Duodenal mucosa (tissue), 2 donors: ENCODE measurements at regions not wholly inside any gene's neighbourhood (a gene's known extent, or its start where the extent isn't known, plus 50 kb on each side); places are given as distances from the start of the nearest gene placed in this dataset.
"Not testable (repeated sequence)": the region's sequence is repeated elsewhere in the genome, so short reads cannot be mapped to it uniquely, and the experiment has no call there.

Source experiments
- H3K27ac ChIP-seq: one replicate; pipeline ENCODE4 v1.7.0; 2013; ENCODE audit warnings: low read depth, low read length
- H3K27me3 ChIP-seq, 2 donors: one replicate each; pipeline ENCODE4 v1.7.0; 2013; ENCODE audit warnings: low read length in 2 of 2, control low read depth in 1 of 2; ENCODE audit not compliant: insufficient read depth in 2 of 2, control insufficient read depth in 1 of 2
- H3K36me3 ChIP-seq, 2 donors: one replicate each; pipeline ENCODE4 v1.7.0; 2013; ENCODE audit warnings: low read length in 2 of 2, control low read depth in 1 of 2; ENCODE audit not compliant: insufficient read depth in 2 of 2, control insufficient read depth in 1 of 2
- H3K4me1 ChIP-seq, 2 donors: one replicate each; pipeline ENCODE4 v1.7.0; 2013; ENCODE audit warnings: low read length in 2 of 2, control low read depth in 1 of 2; ENCODE audit not compliant: insufficient read depth in 2 of 2, control insufficient read depth in 1 of 2
- H3K4me3 ChIP-seq, 2 donors: one replicate each; pipeline ENCODE4 v1.7.0; 2013; ENCODE audit warnings: low read length in 2 of 2, low read depth in 1 of 2
- H3K9ac ChIP-seq, 2 donors: one replicate each; pipeline ENCODE4 v1.7.0; 2013; ENCODE audit warnings: low read length in 2 of 2, low read depth in 1 of 2
- H3K9me3 ChIP-seq, 2 donors: one replicate each; pipeline ENCODE4 v1.7.0; 2013; ENCODE audit warnings: low read length in 2 of 2, control low read depth in 1 of 2; ENCODE audit not compliant: control insufficient read depth in 1 of 2

DNA sequence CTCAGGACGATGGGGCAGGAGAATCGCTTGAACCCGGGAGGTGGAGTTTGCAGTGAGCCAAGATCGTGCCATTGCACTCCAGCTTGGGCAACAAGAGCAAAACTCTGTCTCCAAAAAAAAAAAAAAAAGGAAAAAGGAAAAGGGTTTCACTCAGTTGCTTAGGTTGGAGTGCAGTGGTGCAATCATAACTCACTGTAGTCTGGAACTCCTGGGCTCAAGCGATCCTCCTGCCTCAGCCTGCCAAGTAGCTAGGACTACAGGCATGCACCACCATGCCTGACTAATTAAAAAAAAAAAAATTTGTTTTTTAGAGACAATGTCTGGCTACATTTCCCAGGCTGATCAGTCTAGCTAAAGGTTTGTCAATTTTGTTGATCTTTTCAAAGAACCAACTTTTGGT, 76.7 kb downstream of the TMEM270 start:
- not testable (repeated sequence) for H3K27ac ChIP-seq, H3K4me3 ChIP-seq, H3K27me3 ChIP-seq, H3K9me3 ChIP-seq, H3K4me1 ChIP-seq, H3K36me3 ChIP-seq, H3K9ac ChIP-seq

GRCh38 chr7:73939528-73939927, 78.6 kb downstream of the TMEM270 start:
- no peaks in the 10 kb centered on the region for H3K4me1 ChIP-seq
- no peak overlapping the region for H3K4me3 ChIP-seq
- no peak overlapping the region for H3K27ac ChIP-seq
- no peak overlapping the region for H3K9ac ChIP-seq
- H3K36me3 ChIP-seq: no peaks in the 10 kb centered on the region
- no peaks in the 10 kb centered on the region for H3K27me3 ChIP-seq
- H3K9me3 ChIP-seq: no peaks in the 10 kb centered on the region

DNA sequence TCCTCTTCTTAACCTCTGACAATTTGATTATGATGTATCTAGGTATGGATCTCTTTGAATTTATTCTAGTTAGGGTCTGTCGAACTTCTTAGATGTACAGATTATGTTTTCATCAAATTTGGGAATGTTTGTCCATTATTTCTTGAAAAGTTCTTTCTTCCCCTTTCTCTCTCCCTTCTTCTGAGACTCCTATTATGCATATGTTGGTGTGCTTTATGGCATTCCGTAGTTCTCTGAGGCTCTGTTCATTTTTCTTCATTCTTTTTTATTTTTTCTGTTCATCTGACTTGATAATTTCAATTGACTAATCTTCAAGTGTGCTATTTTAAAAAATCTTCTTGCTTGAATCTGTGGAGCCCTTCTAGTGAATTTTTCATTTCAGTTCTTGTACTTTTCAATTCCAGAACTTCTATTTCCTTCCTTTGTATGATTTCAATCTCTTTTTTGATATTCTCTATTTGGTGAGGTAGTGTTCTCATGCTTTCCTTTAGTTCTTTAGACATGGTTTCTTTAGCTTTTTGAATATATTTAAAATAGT, 79.8 kb downstream of the TMEM270 start:
- Histone ChIP-seq H3K27me3 (no peaks in the 10 kb centered on the region), H3K9me3 (peaks cover 4 to 7% of the 10 kb centered on the region in 2 donors), H3K4me1 (no peaks in the 10 kb centered on the region), H3K4me3 (no peak overlapping the region), H3K9ac (no peak overlapping the region), H3K27ac (no peak overlapping the region), H3K36me3 (no peaks in the 10 kb centered on the region)

DNA sequence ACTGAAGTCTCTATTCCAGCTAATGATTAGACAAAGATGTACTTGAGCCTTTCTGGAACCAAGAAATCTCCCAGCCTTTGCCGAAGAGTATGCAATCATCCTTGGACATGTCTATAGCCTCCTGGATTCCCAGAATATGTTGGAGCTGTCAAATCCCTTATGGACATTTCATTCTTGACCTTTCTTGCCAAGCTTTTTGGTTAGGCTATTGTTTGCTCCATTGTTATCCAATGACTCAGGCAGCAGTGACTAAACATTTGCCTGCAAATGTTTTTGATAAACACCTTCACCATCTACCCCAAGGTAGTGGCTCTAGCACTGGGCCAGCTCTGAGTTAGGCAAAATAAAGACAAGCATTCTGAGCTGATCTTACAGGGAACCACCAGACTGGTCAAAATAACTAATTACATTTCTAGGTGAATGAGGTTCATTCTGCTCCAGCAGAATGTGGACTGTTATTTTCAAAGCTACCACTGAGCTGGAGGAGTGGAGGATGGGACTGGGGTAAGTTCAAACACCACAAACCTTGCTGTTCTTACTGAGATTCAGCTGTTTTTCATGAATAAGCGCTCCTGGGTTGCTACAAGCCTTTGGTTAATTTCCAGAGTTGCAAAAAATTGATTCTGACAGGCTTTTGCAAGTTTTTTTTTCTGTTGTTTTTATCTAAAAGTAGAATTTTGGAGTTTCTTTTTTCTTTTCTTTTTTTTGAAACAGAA, 81.0 kb downstream of the TMEM270 start:
- Histone ChIP-seq H3K27ac (no peak overlapping the region), H3K9me3 (peaks cover 4 to 7% of the 10 kb centered on the region in 2 donors), H3K9ac (no peak overlapping the region), H3K4me1 (no peaks in the 10 kb centered on the region), H3K27me3 (no peaks in the 10 kb centered on the region), H3K4me3 (no peak overlapping the region), H3K36me3 (no peaks in the 10 kb centered on the region)

- H3K36me3 ChIP-seq: no peaks in the 10 kb centered on the region
- H3K27me3 ChIP-seq: no peaks in the 10 kb centered on the region
- no peak overlapping the region for H3K9ac ChIP-seq
- no peak overlapping the region for H3K4me3 ChIP-seq
- H3K4me1 ChIP-seq: no peaks in the 10 kb centered on the region
- H3K9me3 ChIP-seq: peaks cover 4 to 7% of the 10 kb centered on the region in 2 donors
- H3K27ac ChIP-seq: no peak overlapping the region
These were observed 83.0 kb upstream of the ELN start for GRCh38 chr7:73945022-73945421.

DNA sequence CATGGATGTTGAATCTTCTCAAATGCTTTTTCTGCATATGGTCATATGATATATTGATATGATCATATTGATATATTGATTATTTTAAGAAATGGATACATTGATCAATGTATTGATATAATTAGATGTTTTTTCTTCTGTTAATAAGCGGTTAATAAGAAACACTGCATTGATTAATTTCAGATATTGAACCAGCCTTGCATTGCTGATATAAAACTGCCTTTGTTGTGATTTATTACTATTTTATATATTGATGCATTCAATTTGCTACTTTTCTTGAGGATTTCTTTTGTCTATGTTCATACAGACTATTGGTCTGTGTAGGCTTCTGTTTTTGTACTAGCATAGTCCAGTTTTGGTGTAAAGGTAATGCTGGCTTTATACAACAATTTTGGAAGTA, 79.7 kb upstream of the ELN start:
- no peak overlapping the region for H3K4me3 ChIP-seq
- no peaks in the 10 kb centered on the region for H3K27me3 ChIP-seq
- H3K27ac ChIP-seq: no peak overlapping the region
- H3K9ac ChIP-seq: no peak overlapping the region
- H3K9me3 ChIP-seq: peaks cover 4 to 7% of the 10 kb centered on the region in 2 donors
- H3K36me3 ChIP-seq: no peaks in the 10 kb centered on the region
- H3K4me1 ChIP-seq: no peaks in the 10 kb centered on the region

GRCh38 chr7:73952266-73952665, 75.7 kb upstream of the ELN start:
- no peak overlapping the region for H3K4me3 ChIP-seq
- H3K27ac ChIP-seq: no peak overlapping the region
- no peaks in the 10 kb centered on the region for H3K27me3 ChIP-seq
- H3K9me3 ChIP-seq: no peaks in the 10 kb centered on the region
- no peaks in the 10 kb centered on the region for H3K4me1 ChIP-seq
- no peaks in the 10 kb centered on the region for H3K36me3 ChIP-seq
- no peak overlapping the region for H3K9ac ChIP-seq

DNA sequence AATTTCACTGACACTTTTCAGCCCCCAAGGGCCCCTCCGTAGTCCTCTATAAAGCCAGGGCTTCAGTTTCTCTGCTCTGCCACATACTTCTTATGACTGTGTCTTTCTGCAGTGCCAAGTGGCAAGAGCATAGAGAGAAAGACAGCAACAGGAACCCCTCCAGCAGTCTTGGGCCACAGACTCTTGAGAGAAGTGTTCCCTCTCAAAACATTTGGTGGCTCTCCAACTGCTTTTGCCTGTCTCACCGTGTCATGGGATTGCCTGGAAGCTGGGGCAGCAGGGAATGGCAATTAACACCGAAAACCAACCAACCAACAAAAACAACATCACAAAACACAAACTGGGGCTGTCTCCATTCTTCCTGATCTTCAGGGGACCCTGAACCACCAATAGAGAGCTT, 73.8 kb upstream of the ELN start:
- Histone ChIP-seq H3K9ac (no peak overlapping the region), H3K27ac (no peak overlapping the region), H3K27me3 (no peaks in the 10 kb centered on the region), H3K4me1 (no peaks in the 10 kb centered on the region), H3K36me3 (no peaks in the 10 kb centered on the region), H3K9me3 (no peaks in the 10 kb centered on the region), H3K4me3 (no peak overlapping the region)

- Histone ChIP-seq H3K36me3 (no peaks in the 10 kb centered on the region), H3K27me3 (no peaks in the 10 kb centered on the region), H3K9me3 (no peaks in the 10 kb centered on the region), H3K27ac (no peak overlapping the region), H3K4me3 (no peak overlapping the region), H3K9ac (no peak overlapping the region), H3K4me1 (no peaks in the 10 kb centered on the region)
These were observed 73.1 kb upstream of the ELN start for GRCh38 chr7:73954861-73955260.

GRCh38 chr7:73960548-73960947, 67.4 kb upstream of the ELN start:
- peaks cover 10 to 12% of the 10 kb centered on the region in 2 donors for H3K9me3 ChIP-seq
- no peaks in the 10 kb centered on the region for H3K36me3 ChIP-seq
- no peak overlapping the region for H3K27ac ChIP-seq
- H3K9ac ChIP-seq: no peak overlapping the region
- H3K27me3 ChIP-seq: no peaks in the 10 kb centered on the region
- H3K4me3 ChIP-seq: no peak overlapping the region
- peaks cover 0 to 3% of the 10 kb centered on the region in 2 donors for H3K4me1 ChIP-seq
